Mucosa of gallbladder (tissue), 1 donor: ENCODE measurements at regions not wholly inside any gene's neighbourhood (a gene's known extent, or its start where the extent isn't known, plus 50 kb on each side); places are given as distances from the start of the nearest gene placed in this dataset.
"Not testable (repeated sequence)": the region's sequence is repeated elsewhere in the genome, so short reads cannot be mapped to it uniquely, and the experiment has no call there.

ENCODE experiments used
- DNase-seq: peaks from one replicate; pipeline ENCODE4 v3.0.0-alpha.2; 2020; ENCODE audit warnings: low spot score
- donor health status: DM: no; HTN: no; CAD: no.

- DNase-seq, result no peak
These were observed 357.3 kb upstream of the NDST4 start for GRCh38 chr4:115470763-115471162.

GRCh38 chr4:115459301-115459700 is 345.9 kb upstream of the NDST4 start:
- not testable (repeated sequence) for DNase-seq

GRCh38 chr4:115456231-115456630 is 342.8 kb upstream of the NDST4 start:
- no peak for DNase-seq

- no peak for DNase-seq
These were observed 340.8 kb upstream of the NDST4 start for GRCh38 chr4:115454228-115454627.

GRCh38 chr4:115453416-115453815 is 340.0 kb upstream of the NDST4 start:
- DNase-seq, result no peak

GRCh38 chr4:115452229-115452628 is 338.8 kb upstream of the NDST4 start:
- not testable (repeated sequence) for DNase-seq

- DNase-seq, result no peak
These were observed 324.3 kb upstream of the NDST4 start for GRCh38 chr4:115437739-115438138.

GRCh38 chr4:115433491-115433890 is 320.1 kb upstream of the NDST4 start:
- DNase-seq, result no peak

GRCh38 chr4:115430024-115430423 is 316.6 kb upstream of the NDST4 start:
- no peak for DNase-seq

- DNase-seq, result no peak
These were observed 315.0 kb upstream of the NDST4 start for GRCh38 chr4:115428455-115428854.

GRCh38 chr4:115424852-115425251 is 311.4 kb upstream of the NDST4 start:
- no peak for DNase-seq

GRCh38 chr4:115418635-115419396 is 305.4 kb upstream of the NDST4 start:
- DNase-seq, result no peak

- DNase-seq, result no peak
These were observed 282.6 kb upstream of the NDST4 start for GRCh38 chr4:115396034-115396433.

GRCh38 chr4:115376866-115377265 is 263.4 kb upstream of the NDST4 start:
- DNase-seq, result no peak

GRCh38 chr4:115374621-115375020 is 261.2 kb upstream of the NDST4 start:
- DNase-seq, result no peak

GRCh38 chr4:115370490-115370889 is 257.1 kb upstream of the NDST4 start:
- DNase-seq, result no peak

- DNase-seq, result no peak
These were observed 256.6 kb upstream of the NDST4 start for GRCh38 chr4:115370012-115370411.

GRCh38 chr4:115366390-115366789 is 253.0 kb upstream of the NDST4 start:
- no peak for DNase-seq

GRCh38 chr4:115365185-115365584 is 251.8 kb upstream of the NDST4 start:
- DNase-seq, result no peak

GRCh38 chr4:115361781-115362180 is 248.4 kb upstream of the NDST4 start:
- no peak for DNase-seq

GRCh38 chr4:115360431-115360830 is 247.0 kb upstream of the NDST4 start:
- DNase-seq, result no peak

GRCh38 chr4:115357776-115358175 is 244.4 kb upstream of the NDST4 start:
- no peak for DNase-seq

- DNase-seq, result no peak
These were observed 242.8 kb upstream of the NDST4 start for GRCh38 chr4:115356176-115356575.

GRCh38 chr4:115355329-115355728 is 241.9 kb upstream of the NDST4 start:
- no peak for DNase-seq
